Activated naive CD4-positive, alpha-beta T cell treated with anti-CD3 and anti-CD28 coated beads, Interleukin-2, amount 50 U/mL, for 72 hours (primary cell): ENCODE measurements at regions not wholly inside any gene's neighbourhood (a gene's known extent, or its start where the extent isn't known, plus 50 kb on each side); places are given as distances from the start of the nearest gene placed in this dataset.

Experiments used
- ATAC-seq, 2 donors: fragments of 150-1000 bp; cut with Tn5 transposase; 2 replicates each; pipeline ENCODE4 v1.10.0; 2021; ENCODE audit warnings: mild to moderate bottlenecking in 2 of 2, moderate library complexity in 2 of 2
- DNase-seq, 2 donors: peaks; one replicate each; pipeline ENCODE4 v3.0.0; 2021 to 2022; ENCODE audit warnings: low spot score in 2 of 2
- H3K27ac Mint-ChIP-seq, 2 donors: one replicate each; pipeline ENCODE4 v1.8.0; 2022; ENCODE audit warnings: mild to moderate bottlenecking in 2 of 2, mixed read lengths in 2 of 2
- H3K36me3 Mint-ChIP-seq, 2 donors: one replicate each; pipeline ENCODE4 v1.8.0; 2022; ENCODE audit warnings: mixed read lengths in 2 of 2
- H3K9me3 Mint-ChIP-seq, 2 donors: one replicate each; pipeline ENCODE4 v1.8.0; 2022; ENCODE audit warnings: mixed read lengths in 2 of 2

DNA sequence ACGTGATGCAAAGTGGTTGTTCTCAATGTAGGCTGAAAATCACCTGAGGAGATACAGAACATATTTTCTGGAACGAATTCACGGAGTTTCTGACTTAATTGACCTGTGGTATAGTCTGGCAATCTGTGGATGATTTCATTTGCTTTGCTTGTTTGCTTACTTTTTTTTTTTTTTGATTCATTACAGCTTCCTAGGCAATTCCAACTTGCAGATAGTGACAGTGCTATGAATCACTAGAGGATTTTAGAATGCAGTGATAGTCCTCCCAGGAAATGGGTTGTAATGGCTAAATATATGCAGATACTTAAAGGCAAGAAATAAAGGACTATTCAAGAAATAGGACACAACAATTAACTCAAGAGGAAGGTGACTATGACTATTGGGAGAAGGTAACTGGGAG lies 1378.1 kb upstream of the PRMT6 start:
- H3K27ac Mint-ChIP-seq, result no peak overlapping the region
- ATAC-seq, result no peak
- peaks cover 7 to 19% of the 10 kb centered on the region in 2 donors for H3K9me3 Mint-ChIP-seq
- no peak for DNase-seq
- peaks cover 0 to 5% of the 10 kb centered on the region in 2 donors for H3K36me3 Mint-ChIP-seq

DNA sequence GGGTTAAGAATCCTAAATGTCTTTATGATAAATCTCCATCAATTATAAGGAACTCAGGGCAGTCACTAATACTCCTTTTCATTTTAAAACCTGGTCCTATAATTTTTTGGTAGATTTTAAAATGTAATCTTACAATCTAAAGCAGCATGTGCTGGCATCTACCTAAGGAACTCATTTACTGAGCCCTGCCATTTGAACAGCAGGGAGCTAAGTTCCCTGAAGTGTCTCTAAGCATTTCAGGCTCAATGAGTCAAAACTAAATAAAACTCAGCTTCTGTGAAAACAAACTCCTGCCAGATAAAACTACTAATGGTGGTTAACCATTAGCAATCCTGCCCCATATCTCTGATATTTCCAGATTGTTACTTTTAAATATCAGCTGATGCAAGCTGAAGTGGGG lies 1371.8 kb upstream of the PRMT6 start:
- ATAC-seq, result no peak
- no peak overlapping the region for H3K27ac Mint-ChIP-seq
- no peak for DNase-seq
- H3K36me3 Mint-ChIP-seq, result peaks cover 0 to 9% of the 10 kb centered on the region in 2 donors
- peaks cover 16 to 22% of the 10 kb centered on the region in 2 donors for H3K9me3 Mint-ChIP-seq

DNA sequence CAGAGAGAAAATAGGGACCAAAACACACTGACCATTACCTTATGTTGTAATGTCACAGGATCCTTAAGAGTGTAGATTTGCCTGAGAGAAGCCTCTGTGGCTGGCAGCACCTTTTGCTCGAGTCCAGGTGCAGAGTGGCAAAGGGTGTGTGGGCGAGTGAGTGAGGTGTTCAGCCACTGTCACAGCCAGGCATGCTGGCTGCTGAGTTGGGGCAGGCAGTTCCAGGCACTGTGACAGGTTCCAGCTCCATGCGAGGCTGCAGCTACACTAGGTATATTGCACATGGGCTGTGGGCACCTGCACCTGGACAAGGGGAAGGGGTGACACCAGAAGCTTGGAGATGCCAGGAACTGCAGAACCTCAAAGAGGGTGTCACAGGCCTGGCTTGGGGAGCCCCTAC lies 1370.4 kb upstream of the PRMT6 start:
- no peak for ATAC-seq
- Mint-ChIP-seq H3K27ac (no peak overlapping the region), H3K9me3 (peaks cover 9 to 17% of the 10 kb centered on the region in 2 donors), H3K36me3 (peaks cover 0 to 9% of the 10 kb centered on the region in 2 donors)
- no peak for DNase-seq

DNA sequence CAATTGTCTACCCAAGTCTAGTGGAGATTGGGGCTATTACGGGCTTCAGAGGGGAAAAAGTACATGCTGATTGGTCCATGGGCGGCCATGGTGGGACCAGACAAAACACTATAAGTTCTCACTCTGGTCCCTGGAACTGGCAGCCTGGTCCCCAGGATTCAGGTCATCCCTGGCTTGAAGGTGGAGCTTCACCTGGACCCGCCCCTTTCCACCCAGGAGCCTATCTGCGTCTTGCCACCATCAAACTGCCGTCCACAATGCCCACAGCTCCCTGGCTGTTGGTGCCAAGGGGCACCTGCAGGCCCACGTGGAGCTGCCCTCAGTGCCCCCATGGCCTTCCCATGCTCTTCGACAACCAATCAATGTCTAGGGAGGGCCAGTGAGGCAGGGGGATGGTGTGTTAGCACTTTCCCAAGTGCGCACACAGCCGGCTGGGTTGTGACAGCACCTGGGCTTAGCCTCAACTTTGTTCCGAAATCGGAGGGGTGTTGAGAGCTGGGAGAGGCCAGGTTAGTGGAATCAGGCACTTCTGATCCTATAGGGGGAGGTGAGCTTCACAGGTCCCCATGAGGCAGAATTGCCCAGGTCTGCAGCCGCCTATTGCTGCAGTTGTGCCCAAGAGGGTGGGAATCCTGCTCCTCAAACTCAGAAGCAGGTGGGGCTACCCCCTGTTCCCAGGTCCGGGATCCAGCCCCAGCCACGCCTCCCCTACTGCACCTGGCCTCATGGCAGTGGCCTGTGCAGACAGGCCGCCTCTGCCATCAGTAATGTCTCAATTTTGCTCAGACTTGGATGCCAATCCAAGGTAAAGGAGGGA lies 1369.4 kb upstream of the PRMT6 start:
- Mint-ChIP-seq H3K27ac (no peak overlapping the region), H3K36me3 (peaks cover 0 to 9% of the 10 kb centered on the region in 2 donors), H3K9me3 (peaks cover 9 to 20% of the 10 kb centered on the region in 2 donors)
- ATAC-seq, result no peak
- DNase-seq, result no peak

DNA sequence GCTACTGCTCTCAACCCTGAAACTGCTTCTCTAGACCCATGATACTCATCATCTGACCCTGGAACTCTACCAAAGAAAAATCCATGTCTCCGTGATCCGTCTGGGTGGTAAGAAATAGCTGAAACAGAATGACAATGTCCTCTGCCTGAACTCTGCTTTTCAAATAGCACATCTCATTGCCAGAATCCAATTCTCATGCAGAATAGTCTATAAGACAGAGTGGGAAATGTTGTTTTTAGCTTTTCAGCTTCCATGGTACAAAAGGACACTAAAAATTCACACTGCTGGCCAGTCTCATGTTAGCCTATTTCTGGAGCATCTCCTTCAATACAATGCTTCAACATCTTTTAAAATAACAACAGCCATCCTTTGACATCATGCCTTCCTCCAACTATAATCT lies 1355.8 kb upstream of the PRMT6 start:
- Mint-ChIP-seq H3K36me3 (no peaks in the 10 kb centered on the region), H3K27ac (no peak overlapping the region), H3K9me3 (peaks cover 20 to 24% of the 10 kb centered on the region in 2 donors)
- DNase-seq (no peak), ATAC-seq (no peak)

DNA sequence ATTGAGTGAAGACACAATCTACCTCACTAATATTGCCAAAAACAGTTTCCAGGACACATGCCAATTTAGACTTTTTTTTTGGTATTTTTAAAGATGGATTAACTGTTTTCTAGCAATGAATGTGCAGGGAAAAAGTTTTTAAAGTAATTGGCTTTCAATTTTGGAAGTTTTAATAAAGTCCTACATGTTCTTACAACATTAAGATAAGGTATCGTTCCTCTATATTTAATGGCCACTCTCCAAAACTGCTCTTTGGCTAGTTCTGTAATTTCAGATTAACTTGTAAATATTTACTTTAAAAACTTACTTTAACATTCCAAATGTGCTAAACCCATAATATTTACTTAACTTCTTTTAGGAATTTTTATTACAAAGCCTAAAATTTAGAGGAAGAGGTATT lies 1332.2 kb upstream of the PRMT6 start:
- Mint-ChIP-seq H3K36me3 (no peaks in the 10 kb centered on the region), H3K9me3 (peaks cover 8 to 9% of the 10 kb centered on the region in 2 donors), H3K27ac (no peak overlapping the region)
- DNase-seq (no peak), ATAC-seq (no peak)

DNA sequence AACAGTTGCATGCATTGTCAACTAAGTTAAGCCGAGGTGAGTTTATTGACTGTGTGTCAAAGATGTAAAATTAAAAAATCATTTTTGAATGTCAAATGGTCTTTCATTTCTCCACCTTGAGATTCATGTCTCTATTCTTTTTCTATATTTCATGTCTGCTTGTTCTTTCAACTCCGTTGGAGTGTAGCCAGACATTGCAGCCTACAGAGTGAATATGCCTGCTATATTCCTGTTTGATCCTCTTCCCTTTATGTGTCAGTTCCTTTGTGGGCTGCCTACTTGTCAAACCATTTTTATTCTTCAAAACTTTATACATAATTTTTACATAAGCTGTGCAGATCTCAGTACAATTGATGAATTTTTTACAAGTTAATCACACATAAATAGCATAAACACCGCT lies 1325.8 kb upstream of the PRMT6 start:
- DNase-seq (no peak), ATAC-seq (no peak)
- no peaks in the 10 kb centered on the region for H3K36me3 Mint-ChIP-seq
- H3K27ac Mint-ChIP-seq, result no peak overlapping the region
- H3K9me3 Mint-ChIP-seq, result peaks cover 9 to 15% of the 10 kb centered on the region in 2 donors

DNA sequence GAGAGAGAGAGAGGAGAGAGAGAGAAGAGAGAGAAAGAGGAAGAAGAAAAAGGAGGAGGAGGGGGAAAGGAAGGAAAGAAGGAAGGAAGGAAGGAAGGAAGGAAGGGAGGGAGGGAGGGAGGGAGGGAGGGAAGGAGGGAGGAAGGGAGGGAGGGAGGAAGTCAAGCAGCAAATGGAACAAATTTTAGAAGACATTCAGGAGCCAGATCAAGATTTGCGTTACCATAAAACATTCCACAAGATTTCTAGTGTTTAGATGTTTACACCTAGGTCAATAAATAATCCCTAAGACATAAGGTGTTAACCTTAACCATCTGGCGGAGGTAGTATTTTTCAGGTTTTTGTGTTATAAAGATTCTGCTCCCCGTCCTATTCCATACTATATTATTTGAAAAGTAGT lies 1320.1 kb upstream of the PRMT6 start:
- Mint-ChIP-seq H3K36me3 (no peaks in the 10 kb centered on the region), H3K9me3 (peaks cover 17 to 21% of the 10 kb centered on the region in 2 donors), H3K27ac (no peak overlapping the region)
- DNase-seq, result no peak
- ATAC-seq, result no peak

DNA sequence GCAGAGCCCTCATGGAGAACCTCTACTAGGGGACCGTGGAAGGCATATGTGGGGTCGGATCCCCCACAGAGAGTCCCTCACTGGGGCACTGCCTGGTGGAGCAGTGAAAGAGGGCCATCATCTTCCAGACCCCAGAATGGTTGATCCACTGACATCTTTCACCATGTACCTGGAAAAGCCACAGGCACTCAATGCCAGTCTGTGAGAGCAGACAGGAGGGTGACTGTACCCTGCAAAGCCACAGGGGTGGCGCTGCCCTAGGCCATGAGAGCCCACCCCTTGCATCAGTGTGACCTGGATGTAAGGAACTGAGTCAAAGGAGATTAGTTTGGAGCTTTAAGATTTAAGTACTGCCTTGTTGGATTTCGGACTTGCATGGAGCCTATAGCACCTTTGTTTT lies 1276.7 kb upstream of the PRMT6 start:
- Mint-ChIP-seq H3K36me3 (no peaks in the 10 kb centered on the region), H3K9me3 (peaks cover 16 to 19% of the 10 kb centered on the region in 2 donors)
- no peak for ATAC-seq

DNA sequence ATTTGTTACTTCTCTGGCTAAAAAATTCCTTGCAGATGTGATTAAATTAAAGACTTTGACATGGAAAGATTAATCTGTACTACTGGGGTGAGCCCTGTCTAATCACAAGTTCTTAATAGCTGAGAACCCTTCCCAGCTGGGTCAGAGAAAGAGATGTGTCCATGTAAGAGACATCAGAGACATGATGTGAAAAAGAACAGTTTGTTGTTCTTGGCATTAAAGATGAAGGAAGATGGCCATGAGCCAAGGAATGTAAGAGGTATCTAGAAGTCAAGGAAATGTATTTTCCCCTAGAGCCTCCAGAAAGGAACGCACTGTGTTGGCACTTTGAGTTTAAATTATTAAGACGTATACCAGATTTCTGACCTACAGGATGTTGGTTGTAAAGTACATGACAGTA lies 1271.5 kb upstream of the PRMT6 start:
- no peak for DNase-seq
- Mint-ChIP-seq H3K27ac (no peak overlapping the region), H3K36me3 (no peaks in the 10 kb centered on the region), H3K9me3 (peaks cover 16 to 25% of the 10 kb centered on the region in 2 donors)
- ATAC-seq, result no peak

More for the DNA sequence above, 1276.7 kb upstream of the PRMT6 start:
- no peak for DNase-seq
- no peak overlapping the region for H3K27ac Mint-ChIP-seq

DNA sequence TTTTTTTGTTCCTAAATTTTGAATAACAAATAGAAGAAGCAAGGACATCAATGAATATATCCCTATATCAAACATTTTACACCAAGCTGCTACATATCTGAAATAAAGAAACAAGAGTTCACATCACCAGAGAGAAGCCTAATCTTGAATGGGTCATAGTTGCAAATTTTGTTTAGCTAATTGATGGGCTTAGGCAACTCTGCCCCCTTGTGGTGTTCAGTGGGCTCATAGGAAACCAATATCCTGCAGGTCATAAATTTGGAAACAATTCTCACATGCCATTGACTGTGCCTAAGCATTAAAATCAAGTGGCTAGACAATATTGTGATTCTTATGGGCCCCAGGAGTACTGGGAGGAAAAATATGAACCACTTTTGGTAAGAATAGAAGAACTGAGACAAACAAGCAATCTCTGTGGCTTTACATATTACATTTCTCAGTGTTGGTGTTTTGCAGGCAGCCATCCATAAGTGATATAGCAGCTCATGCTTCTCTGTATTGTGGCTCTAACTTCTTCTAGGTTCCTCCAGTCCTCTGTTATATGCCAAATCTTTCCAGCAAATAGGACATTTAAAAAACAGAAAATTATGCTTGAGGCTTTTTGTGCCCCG lies 1262.8 kb upstream of the PRMT6 start:
- Mint-ChIP-seq H3K9me3 (peaks cover 0 to 7% of the 10 kb centered on the region in 2 donors), H3K36me3 (peaks cover 0 to 5% of the 10 kb centered on the region in 2 donors), H3K27ac (no peak overlapping the region)
- ATAC-seq, result no peak
- DNase-seq, result peak in 1 of 2 donors; percentile 18

DNA sequence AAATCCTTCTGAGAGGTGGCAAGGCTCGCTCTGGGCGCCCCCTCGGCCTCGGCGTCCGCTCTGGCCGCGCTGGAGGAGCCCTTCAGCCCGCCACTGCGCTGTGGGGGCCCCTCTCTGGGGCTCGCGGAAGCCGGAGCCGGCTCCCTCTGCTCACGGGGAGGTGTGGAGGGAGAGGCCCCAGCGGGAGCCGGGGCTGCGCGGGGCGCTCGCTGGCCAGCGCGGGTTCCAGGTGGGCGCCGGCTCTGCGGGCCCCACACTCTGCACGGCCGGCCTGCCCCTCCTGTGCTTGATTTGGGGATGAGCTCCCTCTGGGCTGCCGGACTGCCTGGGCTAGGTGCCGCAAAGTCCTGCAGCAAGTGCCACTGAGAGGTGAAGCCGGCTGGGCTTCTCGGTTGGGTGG lies 1260.7 kb upstream of the PRMT6 start:
- Mint-ChIP-seq H3K36me3 (peaks cover 0 to 5% of the 10 kb centered on the region in 2 donors), H3K9me3 (peaks cover 4 to 11% of the 10 kb centered on the region in 2 donors), H3K27ac (no peak overlapping the region)
- DNase-seq (no peak), ATAC-seq (no peak)

DNA sequence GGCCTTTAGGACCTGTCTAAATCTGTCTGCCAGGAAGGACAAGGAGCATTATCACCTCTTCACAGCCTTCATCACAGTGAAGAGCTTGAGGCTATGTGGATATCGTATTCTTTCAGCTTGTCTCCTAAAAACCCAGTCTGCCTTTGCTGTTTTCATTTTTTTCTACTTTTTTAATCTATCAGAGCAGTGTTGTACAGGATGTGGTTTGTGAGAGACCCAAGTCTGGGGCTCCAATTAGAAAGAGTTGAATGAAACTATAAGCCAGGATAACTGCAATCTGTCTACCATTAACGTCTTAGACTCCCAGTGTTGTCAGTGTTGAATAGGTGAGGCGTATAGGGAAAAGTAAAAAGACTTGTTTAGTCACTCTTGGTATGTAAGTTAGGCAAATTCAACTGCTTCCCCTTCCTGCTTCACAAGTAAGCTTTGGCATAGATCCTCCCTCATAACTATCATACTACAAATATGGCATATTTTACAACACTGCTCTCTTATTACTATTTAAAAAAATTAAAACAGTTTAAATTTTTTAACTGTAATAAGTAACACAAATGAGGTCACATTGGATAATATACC lies 1225.8 kb upstream of the PRMT6 start:
- no peak for ATAC-seq
- Mint-ChIP-seq H3K9me3 (peaks cover 12 to 26% of the 10 kb centered on the region in 2 donors), H3K36me3 (no peaks in the 10 kb centered on the region), H3K27ac (no peak overlapping the region)
- no peak for DNase-seq

DNA sequence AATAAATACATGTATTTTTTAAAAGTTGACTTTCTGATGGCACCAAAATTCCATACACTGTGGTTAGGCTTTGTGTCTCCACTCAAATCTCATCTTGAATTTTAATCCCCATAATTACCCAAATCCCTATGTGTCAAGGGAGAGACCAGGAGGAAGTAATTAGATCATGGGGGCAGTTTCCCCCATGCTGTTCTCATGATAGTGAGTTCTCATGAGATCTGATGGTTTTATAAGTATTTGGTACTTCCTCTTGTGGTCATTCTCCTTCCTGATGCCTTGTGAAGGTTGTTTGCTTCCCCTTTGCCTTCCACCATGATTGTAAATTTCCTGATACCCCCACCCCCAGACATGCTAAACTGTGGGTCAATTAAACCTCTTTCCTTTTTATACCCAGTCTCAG lies 1218.4 kb upstream of the PRMT6 start:
- peaks cover 20 to 37% of the 10 kb centered on the region in 2 donors for H3K9me3 Mint-ChIP-seq
- H3K27ac Mint-ChIP-seq, result no peak overlapping the region
- ATAC-seq, result no peak
- H3K36me3 Mint-ChIP-seq, result no peaks in the 10 kb centered on the region
- no peak for DNase-seq

DNA sequence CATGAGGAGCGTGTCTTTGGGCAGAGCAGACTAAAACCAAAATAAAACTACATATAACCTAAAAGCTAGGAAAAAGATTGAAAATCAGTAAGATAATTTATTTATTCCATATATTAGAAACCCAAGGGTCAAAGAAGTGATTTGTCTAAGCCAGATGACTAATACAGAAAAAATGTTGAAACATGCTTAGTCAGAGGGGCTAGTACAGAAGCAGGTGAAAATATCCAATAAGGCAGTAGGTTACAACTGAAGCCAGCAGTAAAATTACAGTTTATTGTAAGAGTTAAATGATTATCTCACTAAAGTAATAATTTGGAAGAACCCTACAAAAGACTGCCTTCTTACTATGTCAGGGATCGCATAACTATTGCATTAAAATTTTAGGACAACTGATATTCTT lies 1190.9 kb upstream of the PRMT6 start:
- Mint-ChIP-seq H3K36me3 (no peaks in the 10 kb centered on the region), H3K27ac (no peak overlapping the region), H3K9me3 (peaks cover 14 to 18% of the 10 kb centered on the region in 2 donors)
- ATAC-seq, result no peak
- no peak for DNase-seq

DNA sequence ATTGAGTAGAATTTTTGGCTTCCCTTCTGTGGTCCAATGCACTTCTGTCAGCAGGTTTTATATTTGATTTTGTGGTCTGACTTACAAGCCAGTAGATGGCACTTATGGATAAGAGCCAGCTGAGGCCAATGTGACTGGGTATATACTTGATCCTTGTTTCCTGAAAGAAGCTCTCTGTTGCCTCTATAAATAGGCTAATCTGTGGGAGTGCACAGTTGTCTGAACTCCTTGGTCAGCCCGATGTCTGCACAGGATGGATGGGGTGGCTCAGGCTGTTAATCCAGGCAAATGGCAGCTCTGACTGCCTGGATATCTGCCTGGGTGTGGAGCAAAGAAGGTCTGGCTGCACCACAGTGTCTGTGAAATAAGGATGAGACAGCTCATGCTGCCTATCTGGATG lies 1183.7 kb upstream of the PRMT6 start:
- peaks cover 14 to 25% of the 10 kb centered on the region in 2 donors for H3K9me3 Mint-ChIP-seq
- no peaks in the 10 kb centered on the region for H3K36me3 Mint-ChIP-seq
- H3K27ac Mint-ChIP-seq, result no peak overlapping the region
- DNase-seq, result no peak
- ATAC-seq, result no peak

DNA sequence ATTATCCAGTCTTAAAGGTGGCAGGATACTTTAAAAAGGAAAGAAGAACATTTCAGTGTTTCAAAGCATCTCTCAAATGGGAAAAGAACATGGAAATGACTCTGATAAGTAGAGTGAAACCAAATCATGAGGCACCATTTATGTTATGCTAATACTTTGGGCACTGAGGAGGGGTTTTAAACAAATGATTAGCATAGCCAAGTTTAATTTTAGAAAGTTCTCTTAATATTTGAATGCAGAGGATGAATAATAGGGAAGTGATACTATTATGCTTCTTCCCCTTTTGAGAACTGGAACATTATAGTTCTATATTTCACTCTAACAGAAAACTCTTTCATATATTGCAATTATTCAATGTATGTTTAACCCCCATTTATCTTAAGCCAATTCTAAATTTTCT lies 1181.9 kb upstream of the PRMT6 start:
- ATAC-seq (no peak), DNase-seq (no peak)
- Mint-ChIP-seq H3K27ac (no peak overlapping the region), H3K36me3 (peaks cover 0 to 8% of the 10 kb centered on the region in 2 donors), H3K9me3 (peaks cover 14 to 30% of the 10 kb centered on the region in 2 donors)
